GM12874 (cell line): ENCODE measurements at regions not wholly inside any gene's neighbourhood (a gene's known extent, or its start where the extent isn't known, plus 50 kb on each side); places are given as distances from the start of the nearest gene placed in this dataset.
A peak's percentile ranks its signal among the peaks of the same experiment; 100 is the strongest.

Experiments used
- TF ChIP-seq, protein P1 (sequence below): IDR thresholded peaks from 2 replicates; pipeline ENCODE4 v1.5.1; 2011; ENCODE audit warnings: low read depth, mild to moderate bottlenecking, control low read depth, low read length, moderate library complexity; ENCODE audit not compliant: insufficient read depth

- TF ChIP-seq, protein P1, sequence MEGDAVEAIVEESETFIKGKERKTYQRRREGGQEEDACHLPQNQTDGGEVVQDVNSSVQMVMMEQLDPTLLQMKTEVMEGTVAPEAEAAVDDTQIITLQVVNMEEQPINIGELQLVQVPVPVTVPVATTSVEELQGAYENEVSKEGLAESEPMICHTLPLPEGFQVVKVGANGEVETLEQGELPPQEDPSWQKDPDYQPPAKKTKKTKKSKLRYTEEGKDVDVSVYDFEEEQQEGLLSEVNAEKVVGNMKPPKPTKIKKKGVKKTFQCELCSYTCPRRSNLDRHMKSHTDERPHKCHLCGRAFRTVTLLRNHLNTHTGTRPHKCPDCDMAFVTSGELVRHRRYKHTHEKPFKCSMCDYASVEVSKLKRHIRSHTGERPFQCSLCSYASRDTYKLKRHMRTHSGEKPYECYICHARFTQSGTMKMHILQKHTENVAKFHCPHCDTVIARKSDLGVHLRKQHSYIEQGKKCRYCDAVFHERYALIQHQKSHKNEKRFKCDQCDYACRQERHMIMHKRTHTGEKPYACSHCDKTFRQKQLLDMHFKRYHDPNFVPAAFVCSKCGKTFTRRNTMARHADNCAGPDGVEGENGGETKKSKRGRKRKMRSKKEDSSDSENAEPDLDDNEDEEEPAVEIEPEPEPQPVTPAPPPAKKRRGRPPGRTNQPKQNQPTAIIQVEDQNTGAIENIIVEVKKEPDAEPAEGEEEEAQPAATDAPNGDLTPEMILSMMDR, result no peak
Observed at GRCh38 chr1:120954736-120955135, 65.2 kb downstream of the PPIAL4A start.

DNA sequence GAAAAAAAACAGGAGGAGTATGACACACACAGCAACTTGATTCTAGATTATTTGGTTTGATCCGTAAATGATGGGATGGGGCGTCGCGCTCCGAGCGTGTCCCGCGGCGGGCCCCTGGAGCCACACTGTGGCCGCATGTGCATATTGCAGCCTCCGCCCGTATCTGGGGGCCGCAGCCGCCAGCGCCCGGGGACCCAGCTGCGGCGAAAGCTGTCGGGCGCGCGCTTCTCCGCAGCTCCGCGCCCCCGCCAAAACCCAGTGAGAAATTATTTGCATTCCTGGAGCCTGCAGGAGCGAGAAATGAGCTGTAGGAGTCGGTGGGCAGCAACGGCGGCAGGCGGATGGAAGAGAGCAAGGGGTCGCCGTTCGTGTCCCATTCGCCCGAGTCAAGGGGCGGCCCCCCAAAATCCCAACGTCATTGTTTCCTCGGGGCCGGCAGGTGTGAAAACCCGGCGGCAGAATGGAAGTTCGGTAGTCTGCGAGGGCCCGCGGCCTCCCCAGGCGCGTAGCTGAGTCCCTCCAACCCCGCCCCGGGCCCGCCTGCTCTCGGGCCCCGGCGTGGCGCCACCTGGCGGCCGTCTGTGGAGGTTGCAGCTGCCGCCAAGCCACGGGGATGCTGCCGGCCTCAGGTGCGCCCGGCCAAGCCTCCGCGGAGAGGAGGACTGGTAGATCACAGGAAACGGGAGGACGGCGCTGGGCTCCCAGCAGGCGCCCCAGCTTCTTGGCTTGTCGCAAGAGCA, 86.8 kb downstream of the FAM72B start:
- TF ChIP-seq, protein P1, result peak; percentile 67
